Neural cell (in vitro differentiated cells): ENCODE measurements at regions not wholly inside any gene's neighbourhood (a gene's known extent, or its start where the extent isn't known, plus 50 kb on each side); places are given as distances from the start of the nearest gene placed in this dataset.

Experiments
- H2AFZ ChIP-seq: fragments of 200-600, 300-800 bp; sonication (generic), shearing (Covaris generic); 2 replicates; pipeline ENCODE4 v1.6.0; 2014; ENCODE audit warnings: low read depth, mild to moderate bottlenecking, antibody characterized with exemption, low read length, moderate library complexity
- H3F3A ChIP-seq: fragments of 200-600 bp; shearing (Covaris generic); 2 replicates; pipeline ENCODE4 v1.6.1; 2016; ENCODE audit warnings: mild to moderate bottlenecking, moderate library complexity, mixed read lengths, antibody characterized with exemption, low read length; ENCODE audit not compliant: insufficient read depth, poor library complexity, severe bottlenecking
- H3K27ac ChIP-seq: fragments of 200-600, 300-800 bp; sonication (generic), shearing (Covaris generic); 2 replicates; pipeline ENCODE4 v1.5.1; 2014; ENCODE audit warnings: mild to moderate bottlenecking, low read length, moderate library complexity
- H3K27me3 ChIP-seq: fragments of 300-800, 200-600 bp; sonication (generic), shearing (Covaris generic); 2 replicates; pipeline ENCODE4 v1.6.0; 2014; ENCODE audit warnings: mild to moderate bottlenecking, low read depth, low read length, moderate library complexity; ENCODE audit not compliant: insufficient read depth
- H3K36me3 ChIP-seq: fragments of 300-800, 200-600 bp; sonication (generic), shearing (Covaris generic); 2 replicates; pipeline ENCODE4 v1.5.1; 2014; ENCODE audit warnings: mild to moderate bottlenecking, antibody characterized with exemption, low read length, moderate library complexity; ENCODE audit not compliant: insufficient read depth
- H3K4me2 ChIP-seq: fragments of 300-800, 200-600 bp; sonication (generic), shearing (Covaris generic); 2 replicates; pipeline ENCODE4 v1.6.0; 2014; ENCODE audit warnings: mild to moderate bottlenecking, low read length
- H3K4me3 ChIP-seq: fragments of 300-800, 200-600 bp; sonication (generic), shearing (Covaris generic); 2 replicates; pipeline ENCODE4 v1.5.1; 2014; ENCODE audit warnings: mild to moderate bottlenecking, low read length, moderate library complexity
- H3K79me2 ChIP-seq: fragments of 200-600 bp; shearing (Covaris generic); replicated peaks from 2 replicates; pipeline ENCODE4 v1.6.0; 2014; ENCODE audit warnings: mild to moderate bottlenecking, low read length, moderate library complexity; ENCODE audit not compliant: insufficient read depth
- H3K9ac ChIP-seq: fragments of 300-800, 200-600 bp; sonication (generic), shearing (Covaris generic); 2 replicates; pipeline ENCODE4 v1.6.1; 2016; ENCODE audit warnings: mild to moderate bottlenecking, low read length, mixed read lengths
- H3K9me2 ChIP-seq: fragments of 200-600 bp; shearing (Covaris generic); 2 replicates; pipeline ENCODE4 v1.6.1; 2016; ENCODE audit warnings: mild to moderate bottlenecking, low read length, mixed read lengths; ENCODE audit not compliant: insufficient read depth
- H3K9me3 ChIP-seq: fragments of 200-600, 300-800 bp; sonication (generic), shearing (Covaris generic); 2 replicates; pipeline ENCODE4 v1.6.1; 2016; ENCODE audit warnings: mild to moderate bottlenecking, mixed run types, low read length, moderate library complexity, mixed read lengths
- H4K20me1 ChIP-seq: fragments of 200-600 bp; shearing (Covaris generic); 2 replicates; pipeline ENCODE4 v1.6.1; 2016; ENCODE audit warnings: mild to moderate bottlenecking, mixed run types; ENCODE audit not compliant: insufficient read depth
- EP300 ChIP-seq: fragments of 450-650 bp; conservative IDR thresholded peaks from 2 replicates; pipeline ENCODE4 v1.6.1; 2014; ENCODE audit warnings: antibody characterized with exemption, mild to moderate bottlenecking, moderate library complexity; ENCODE audit not compliant: poor library complexity, severe bottlenecking
- EZH2 ChIP-seq: fragments of 200-600, 300-800 bp; shearing (Covaris generic), sonication (generic); IDR thresholded peaks from 2 replicates; pipeline ENCODE4 v1.6.1; 2014; ENCODE audit warnings: antibody characterized with exemption, low read length, borderline replicate concordance, mild to moderate bottlenecking; ENCODE audit not compliant: insufficient read depth, poor library complexity, severe bottlenecking
- MXI1 ChIP-seq: fragments of 450-650 bp; conservative IDR thresholded peaks from 2 replicates; pipeline ENCODE4 v1.6.1; 2014; ENCODE audit warnings: antibody characterized with exemption, mild to moderate bottlenecking; ENCODE audit not compliant: poor library complexity, severe bottlenecking
- POLR2AphosphoS5 ChIP-seq: IDR thresholded peaks from 2 replicates; pipeline ENCODE4 v1.6.1; 2012
- RAD21 ChIP-seq: fragments of 450-650 bp; conservative IDR thresholded peaks from 2 replicates; pipeline ENCODE4 v1.6.1; 2014; ENCODE audit warnings: antibody characterized with exemption, mild to moderate bottlenecking, moderate library complexity
- REST ChIP-seq: IDR thresholded peaks from 2 replicates; pipeline ENCODE4 v1.6.1; 2012; ENCODE audit warnings: borderline replicate concordance
- SMC3 ChIP-seq: fragments of 450-650 bp; conservative IDR thresholded peaks from 2 replicates; pipeline ENCODE4 v1.6.1; 2014; ENCODE audit warnings: antibody characterized with exemption, mild to moderate bottlenecking, moderate library complexity; ENCODE audit not compliant: poor library complexity
- TAF1 ChIP-seq: IDR thresholded peaks from 2 replicates; pipeline ENCODE4 v1.6.1; 2012; ENCODE audit warnings: low read depth
- TF ChIP-seq, protein P1 (sequence below): fragments of 450-650 bp; IDR thresholded peaks from 2 replicates; pipeline ENCODE4 v1.5.1; 2014; ENCODE audit warnings: antibody characterized with exemption, mild to moderate bottlenecking, moderate library complexity; ENCODE audit not compliant: poor library complexity, severe bottlenecking

GRCh38 chr2:60612033-60612432, 58.6 kb upstream of the BCL11A start:
- Histone ChIP-seq H3K4me2 (no peak overlapping the region), H2AFZ (no peak overlapping the region), H3K79me2 (no peaks in the 10 kb centered on the region), H4K20me1 (no peaks in the 10 kb centered on the region), H3K9me2 (no peaks in the 10 kb centered on the region), H3K9me3 (no peaks in the 10 kb centered on the region), H3K27me3 (no peaks in the 10 kb centered on the region), H3K27ac (no peak overlapping the region), H3K4me3 (no peak overlapping the region), H3F3A (no peaks in the 10 kb centered on the region), H3K36me3 (no peaks in the 10 kb centered on the region), H3K9ac (no peak overlapping the region)
- TF ChIP-seq EP300 (no peak), TAF1 (no peak), POLR2AphosphoS5 (no peak), EZH2 (no peak), RAD21 (no peak), MXI1 (no peak), REST (no peak), SMC3 (no peak)
- TF ChIP-seq, protein P1, sequence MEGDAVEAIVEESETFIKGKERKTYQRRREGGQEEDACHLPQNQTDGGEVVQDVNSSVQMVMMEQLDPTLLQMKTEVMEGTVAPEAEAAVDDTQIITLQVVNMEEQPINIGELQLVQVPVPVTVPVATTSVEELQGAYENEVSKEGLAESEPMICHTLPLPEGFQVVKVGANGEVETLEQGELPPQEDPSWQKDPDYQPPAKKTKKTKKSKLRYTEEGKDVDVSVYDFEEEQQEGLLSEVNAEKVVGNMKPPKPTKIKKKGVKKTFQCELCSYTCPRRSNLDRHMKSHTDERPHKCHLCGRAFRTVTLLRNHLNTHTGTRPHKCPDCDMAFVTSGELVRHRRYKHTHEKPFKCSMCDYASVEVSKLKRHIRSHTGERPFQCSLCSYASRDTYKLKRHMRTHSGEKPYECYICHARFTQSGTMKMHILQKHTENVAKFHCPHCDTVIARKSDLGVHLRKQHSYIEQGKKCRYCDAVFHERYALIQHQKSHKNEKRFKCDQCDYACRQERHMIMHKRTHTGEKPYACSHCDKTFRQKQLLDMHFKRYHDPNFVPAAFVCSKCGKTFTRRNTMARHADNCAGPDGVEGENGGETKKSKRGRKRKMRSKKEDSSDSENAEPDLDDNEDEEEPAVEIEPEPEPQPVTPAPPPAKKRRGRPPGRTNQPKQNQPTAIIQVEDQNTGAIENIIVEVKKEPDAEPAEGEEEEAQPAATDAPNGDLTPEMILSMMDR, result no peak

DNA sequence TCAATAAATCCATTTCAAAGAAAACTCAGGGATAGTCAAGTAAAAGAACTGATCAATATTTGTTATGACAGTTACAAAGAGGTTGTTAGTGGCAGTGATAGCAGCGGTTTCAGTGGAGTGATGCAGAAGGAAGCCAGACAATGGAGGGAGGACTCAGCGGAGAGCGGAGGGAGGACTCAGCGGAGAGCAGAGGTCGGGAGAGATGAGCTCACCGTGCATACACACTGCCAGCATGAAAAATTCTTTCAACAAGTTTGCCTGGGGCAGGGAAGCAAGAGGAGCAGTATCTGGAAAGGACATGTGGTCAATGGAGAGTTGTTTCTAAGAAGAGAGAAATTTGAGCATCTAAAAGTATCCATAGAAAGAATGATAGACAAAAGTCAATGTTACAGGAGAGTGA, 60.9 kb upstream of the BCL11A start:
- H4K20me1 ChIP-seq, result no peaks in the 10 kb centered on the region
- H3K79me2 ChIP-seq, result no peaks in the 10 kb centered on the region
- TF ChIP-seq RAD21 (no peak), TAF1 (no peak), SMC3 (no peak), EZH2 (no peak), EP300 (no peak), POLR2AphosphoS5 (no peak), REST (no peak), MXI1 (no peak)
- TF ChIP-seq, protein P1, result no peak
- no peaks in the 10 kb centered on the region for H3K9me2 ChIP-seq
- H3F3A ChIP-seq, result no peaks in the 10 kb centered on the region
- H3K4me2 ChIP-seq, result no peak overlapping the region
- H3K9ac ChIP-seq, result no peak overlapping the region
- H3K36me3 ChIP-seq, result no peaks in the 10 kb centered on the region
- no peak overlapping the region for H3K27ac ChIP-seq
- H3K27me3 ChIP-seq, result no peaks in the 10 kb centered on the region
- no peaks in the 10 kb centered on the region for H3K9me3 ChIP-seq
- H3K4me3 ChIP-seq, result no peak overlapping the region
- no peak overlapping the region for H2AFZ ChIP-seq
